CD14-positive monocyte (primary cell): ENCODE measurements at regions not wholly inside any gene's neighbourhood (a gene's known extent, or its start where the extent isn't known, plus 50 kb on each side); places are given as distances from the start of the nearest gene placed in this dataset.

ENCODE experiments used
- DNase-seq, 3 donors: peaks; one replicate each; pipeline ENCODE4 v3.0.0-alpha.2; 2011 to 2022
- H2AFZ ChIP-seq: 2 replicates; pipeline ENCODE4 v1.6.0; 2012; ENCODE audit warnings: mild to moderate bottlenecking, low read depth, low read length, inconsistent platforms; ENCODE audit not compliant: insufficient read depth, poor library complexity, severe bottlenecking
- H3K27ac ChIP-seq, 2 donors: 1 replicate in 1 of 2; 2 replicates in 1 of 2; pipeline ENCODE4 v1.5.1; 2012 to 2013; ENCODE audit warnings: low read length in 2 of 2, control low read depth in 1 of 2, inconsistent platforms in 1 of 2, low read depth in 1 of 2, mild to moderate bottlenecking in 1 of 2
- H3K27me3 ChIP-seq, 2 donors: one replicate each; pipeline versions ENCODE4 v1.6.0 to v1.6.1; 2011 to 2013; ENCODE audit warnings: low read length in 2 of 2; ENCODE audit not compliant: control insufficient read depth in 2 of 2, insufficient read depth in 2 of 2
- H3K36me3 ChIP-seq, 2 donors: replicated peaks in 1 of 2; 1 replicate in 1 of 2; 2 replicates in 1 of 2; pipeline versions ENCODE4 v1.5.1 to v1.6.1; 2012 to 2013; ENCODE audit warnings: low read length in 2 of 2, control low read depth in 1 of 2, inconsistent platforms in 1 of 2, mild to moderate bottlenecking in 1 of 2; ENCODE audit not compliant: insufficient read depth in 2 of 2, control insufficient read depth in 1 of 2
- H3K4me1 ChIP-seq, 2 donors: 1 replicate in 1 of 2; 2 replicates in 1 of 2; pipeline versions ENCODE4 v1.5.1 to v1.6.1; 2012 to 2013; ENCODE audit warnings: low read length in 2 of 2, control low read depth in 1 of 2, inconsistent platforms in 1 of 2, mild to moderate bottlenecking in 1 of 2, moderate library complexity in 1 of 2; ENCODE audit not compliant: insufficient read depth in 2 of 2, control insufficient read depth in 1 of 2
- H3K4me2 ChIP-seq: replicated peaks from 2 replicates; pipeline ENCODE3; 2012; ENCODE audit warnings: low read length, moderate library complexity, mild to moderate bottlenecking; ENCODE audit not compliant: poor library complexity, severe bottlenecking; ENCODE audit errors: extremely low read depth
- H3K4me3 ChIP-seq, 3 experiments: fragments of 200-600 bp in 1 of 3; sonication (generic) in 1 of 3; replicated peaks in 1 of 3; 1 replicate in 2 of 3; 2 replicates in 1 of 3; pipeline ENCODE4 v1.5.1; 2011 to 2013; ENCODE audit warnings: low read length in 3 of 3, mild to moderate bottlenecking in 3 of 3, control low read depth in 2 of 3, low read depth in 2 of 3, inconsistent platforms in 1 of 3, moderate library complexity in 1 of 3
- H3K79me2 ChIP-seq: 2 replicates; pipeline ENCODE4 v1.6.0; 2012; ENCODE audit warnings: mild to moderate bottlenecking, control low read depth, inconsistent platforms, low read length, moderate library complexity; ENCODE audit not compliant: insufficient read depth
- H3K9ac ChIP-seq: 2 replicates; pipeline ENCODE4 v1.6.0; 2017; ENCODE audit warnings: low read length, mild to moderate bottlenecking; ENCODE audit not compliant: insufficient read depth, poor library complexity, severe bottlenecking
- H3K9me3 ChIP-seq, 2 donors: replicated peaks in 1 of 2; 1 replicate in 1 of 2; 2 replicates in 1 of 2; pipeline versions ENCODE4 v1.5.1 to v1.6.1; 2012 to 2013; ENCODE audit warnings: low read length in 2 of 2, control low read depth in 1 of 2; ENCODE audit not compliant: control insufficient read depth in 1 of 2, insufficient read depth in 1 of 2
- H4K20me1 ChIP-seq: 2 replicates; pipeline ENCODE4 v1.6.0; 2012; ENCODE audit warnings: mild to moderate bottlenecking, low read length, control low read depth, moderate library complexity; ENCODE audit not compliant: insufficient read depth
- H3K27ac Mint-ChIP-seq, 7 donors: one replicate each; pipeline ENCODE4 v1.8.0; 2020; ENCODE audit warnings: mild to moderate bottlenecking in 7 of 7, mixed read lengths in 7 of 7, moderate library complexity in 6 of 7, inconsistent platforms in 2 of 7
- H3K27me3 Mint-ChIP-seq, 3 donors: one replicate each; pipeline ENCODE4 v1.8.0; 2021 to 2022; ENCODE audit warnings: low read depth in 3 of 3, mild to moderate bottlenecking in 3 of 3, mixed read lengths in 3 of 3, moderate library complexity in 3 of 3, inconsistent platforms in 1 of 3
- H3K36me3 Mint-ChIP-seq, 2 donors: one replicate each; pipeline ENCODE4 v1.8.0; 2020; ENCODE audit warnings: mixed read lengths in 2 of 2, inconsistent platforms in 1 of 2, mild to moderate bottlenecking in 1 of 2
- H3K4me1 Mint-ChIP-seq: one replicate; pipeline ENCODE4 v1.8.0; 2020; ENCODE audit warnings: mild to moderate bottlenecking, mixed read lengths
- H3K4me3 Mint-ChIP-seq, 2 donors: one replicate each; pipeline ENCODE4 v1.8.0; 2020; ENCODE audit warnings: mild to moderate bottlenecking in 2 of 2, mixed read lengths in 2 of 2, moderate library complexity in 1 of 2
- H3K9me3 Mint-ChIP-seq, 7 donors: one replicate each; pipeline ENCODE4 v1.8.0; 2020 to 2022; ENCODE audit warnings: mixed read lengths in 7 of 7, mild to moderate bottlenecking in 6 of 7, moderate library complexity in 6 of 7, inconsistent platforms in 2 of 7
- CTCF ChIP-seq: fragments of 200-600 bp; IDR thresholded peaks from one replicate; pipeline ENCODE4 v1.8.0; 2022; ENCODE audit warnings: antibody characterized with exemption, mild to moderate bottlenecking
- WGBS: methylation state at CpG from one replicate; pipeline ENCODE4 v1.1.5; 2013; ENCODE audit warnings: missing lambda C conversion rate; ENCODE audit not compliant: insufficient coverage; 5-methylcytosine and 5-hydroxymethylcytosine counted together
- intact Hi-C, 2 donors: fragments of 100-400 bp; cut with micrococcal nuclease; formaldehyde crosslinking; loops; one replicate each; pipeline versions ENCODE4 v1.15.0 to v1.15.1; 2023

- no peak overlapping the region for H3K27ac Mint-ChIP-seq
- TF ChIP-seq CTCF: no peak
- H3K9ac ChIP-seq: no peak overlapping the region
- peaks cover 0 to 1% (median 0%) of the 10 kb centered on the region in 3 donors for H3K27me3 Mint-ChIP-seq
- H3K27ac ChIP-seq: no peak overlapping the region
- H3K4me2 ChIP-seq: no peak overlapping the region
- H2AFZ ChIP-seq: no peak overlapping the region
- H3K9me3 Mint-ChIP-seq: peaks cover 0 to 6% (median 0%) of the 10 kb centered on the region in 7 donors
- H3K79me2 ChIP-seq: no peaks in the 10 kb centered on the region
- DNase-seq: no peak
- no peak overlapping the region for H3K4me3 Mint-ChIP-seq
- no peaks in the 10 kb centered on the region for H3K36me3 Mint-ChIP-seq
- H3K4me1 ChIP-seq: no peaks in the 10 kb centered on the region
- no peaks in the 10 kb centered on the region for H4K20me1 ChIP-seq
- H3K9me3 ChIP-seq: no peaks in the 10 kb centered on the region
- no CpG with 5 or more reads among the region's 3 CpGs for WGBS
- H3K4me1 Mint-ChIP-seq: peaks cover 3% of the 10 kb centered on the region
- H3K36me3 ChIP-seq: no peaks in the 10 kb centered on the region
- intact Hi-C loops: no loop called here
- no peaks in the 10 kb centered on the region for H3K27me3 ChIP-seq
- no peak overlapping the region for H3K4me3 ChIP-seq
Measured at GRCh38 chr18:1993866-1994265, 577.4 kb downstream of the METTL4 start.

- no peaks in the 10 kb centered on the region for H3K36me3 Mint-ChIP-seq
- Histone ChIP-seq H3K4me2 (no peak overlapping the region), H4K20me1 (no peaks in the 10 kb centered on the region), H3K9me3 (no peaks in the 10 kb centered on the region), H3K27ac (no peak overlapping the region), H3K27me3 (no peaks in the 10 kb centered on the region), H3K9ac (no peak overlapping the region), H3K4me1 (no peaks in the 10 kb centered on the region), H3K36me3 (no peaks in the 10 kb centered on the region), H3K79me2 (no peaks in the 10 kb centered on the region), H3K4me3 (no peak overlapping the region), H2AFZ (no peak overlapping the region)
- WGBS: no CpG with 5 or more reads among the region's 2 CpGs
- TF ChIP-seq CTCF: no peak
- no peak overlapping the region for H3K4me3 Mint-ChIP-seq
- DNase-seq: no peak
- H3K27me3 Mint-ChIP-seq: peaks cover 0 to 1% (median 0%) of the 10 kb centered on the region in 3 donors
- peaks cover 0 to 6% (median 0%) of the 10 kb centered on the region in 7 donors for H3K9me3 Mint-ChIP-seq
- no peak overlapping the region for H3K27ac Mint-ChIP-seq
- peaks cover 3% of the 10 kb centered on the region for H3K4me1 Mint-ChIP-seq
- intact Hi-C loops: no loop called here
Measured at GRCh38 chr18:1994471-1994870, 576.8 kb downstream of the METTL4 start.
